Middle frontal gyrus (tissue), 1 donor: ENCODE measurements at regions not wholly inside any gene's neighbourhood (a gene's known extent, or its start where the extent isn't known, plus 50 kb on each side); places are given as distances from the start of the nearest gene placed in this dataset.
"Not testable (repeated sequence)": the region's sequence is repeated elsewhere in the genome, so short reads cannot be mapped to it uniquely, and the experiment has no call there.

Experiments
- DNase-seq: peaks from one replicate; pipeline ENCODE4 v3.0.0-alpha.2; 2015; ENCODE audit warnings: low spot score; ENCODE audit errors: extremely low spot score

DNA sequence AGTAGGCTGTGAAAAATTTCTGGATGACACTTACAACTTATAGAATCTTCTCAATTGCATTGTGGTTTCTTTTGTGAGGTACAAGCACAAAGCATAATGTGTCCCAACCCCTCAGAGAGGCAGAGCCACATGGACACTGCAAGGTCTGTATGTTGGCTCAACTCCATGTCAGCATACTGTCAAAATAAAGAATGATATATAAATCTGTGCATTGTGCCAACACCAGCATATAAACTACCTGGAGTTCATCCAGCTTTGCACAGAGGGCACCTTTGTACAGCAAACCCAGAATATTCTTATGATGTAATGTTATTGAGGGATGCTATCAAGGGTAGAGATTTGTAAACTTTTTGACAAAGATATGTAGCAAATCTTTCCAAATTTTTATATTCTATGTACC is 1065.8 kb upstream of the MIR17HG start:
- DNase-seq = no peak

DNA sequence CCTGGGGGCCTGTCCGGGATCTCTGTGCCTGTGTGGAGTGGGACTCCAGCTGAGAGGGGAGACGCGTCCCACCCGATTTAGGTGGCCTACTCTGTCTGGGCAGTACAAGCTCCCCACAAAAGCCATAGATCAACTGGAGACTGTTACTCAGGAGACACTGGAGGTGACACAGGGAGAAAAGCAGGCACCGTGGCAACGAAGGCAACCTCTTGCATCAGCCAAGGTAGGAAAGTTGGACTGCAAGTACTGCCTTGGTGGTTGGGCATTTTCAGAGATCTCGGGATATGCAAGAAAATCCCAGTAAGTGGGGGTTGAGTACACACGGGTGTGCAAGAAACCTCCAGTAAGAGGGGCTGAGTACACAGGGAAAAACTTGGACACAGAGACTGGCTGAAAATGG is 1060.0 kb upstream of the MIR17HG start:
- no peak for DNase-seq

DNA sequence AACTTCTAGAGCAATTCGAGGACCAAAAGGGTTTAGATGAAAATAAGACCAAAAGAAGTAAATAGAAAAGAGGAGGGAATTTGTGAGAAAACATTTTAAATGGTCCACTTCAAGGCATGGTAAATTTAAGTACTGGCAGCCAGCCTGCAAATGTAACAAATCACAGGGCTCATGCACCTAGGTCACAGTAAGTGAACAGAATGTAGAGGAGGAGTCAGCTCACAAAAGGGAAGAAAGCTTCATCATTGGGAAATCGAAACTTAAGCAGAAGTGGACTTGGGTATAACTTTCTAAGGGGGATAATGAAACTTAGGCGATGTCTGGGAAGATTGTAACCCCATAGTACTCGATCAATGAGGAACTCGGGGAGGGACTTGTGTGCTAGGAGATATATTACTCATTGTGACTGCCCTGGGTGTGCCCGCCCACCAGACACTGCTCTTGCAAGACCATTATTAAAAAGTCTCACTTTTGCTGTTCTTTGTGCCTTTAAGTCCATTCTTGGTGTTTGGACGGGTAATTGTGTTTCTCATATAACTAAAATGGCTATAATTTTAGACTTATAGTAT is 1053.6 kb upstream of the MIR17HG start:
- DNase-seq = no peak

DNA sequence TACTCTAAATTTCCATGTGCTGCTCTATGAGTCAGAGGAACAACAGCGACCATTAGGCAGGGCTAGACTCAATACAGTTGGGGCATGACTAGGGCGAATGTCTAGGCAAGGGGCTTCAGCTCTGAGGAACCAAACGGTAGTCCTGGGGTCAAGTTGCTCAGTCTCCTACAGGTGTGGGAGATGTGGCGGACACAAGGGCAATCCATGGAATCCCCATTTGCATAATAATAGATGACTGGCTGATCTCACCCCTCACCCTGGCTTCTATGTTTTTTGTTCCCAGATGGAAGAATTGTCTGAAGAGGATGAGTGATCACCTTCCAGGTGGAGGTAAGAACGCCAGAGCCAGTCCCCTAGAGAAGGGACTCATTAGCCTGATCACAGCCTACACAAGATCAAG is 1048.2 kb upstream of the MIR17HG start:
- no peak for DNase-seq

DNA sequence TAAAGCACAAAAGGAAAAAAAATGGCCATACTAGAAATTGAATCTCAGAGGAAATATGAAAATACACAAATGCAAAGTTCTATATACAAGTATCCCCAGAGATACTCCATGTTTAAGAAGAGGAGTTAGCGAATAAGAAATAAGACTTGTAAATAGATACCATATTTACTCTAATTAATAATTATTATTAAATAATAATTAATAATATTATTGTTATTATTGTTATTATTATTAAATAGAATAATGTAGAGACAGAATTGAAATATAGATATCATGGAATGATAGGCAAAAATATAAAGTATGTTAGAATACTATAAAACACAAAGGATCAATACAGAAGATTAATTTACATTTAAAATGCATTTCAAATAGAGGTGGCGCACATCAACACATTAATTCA is 1047.5 kb upstream of the MIR17HG start:
- no peak for DNase-seq

DNA sequence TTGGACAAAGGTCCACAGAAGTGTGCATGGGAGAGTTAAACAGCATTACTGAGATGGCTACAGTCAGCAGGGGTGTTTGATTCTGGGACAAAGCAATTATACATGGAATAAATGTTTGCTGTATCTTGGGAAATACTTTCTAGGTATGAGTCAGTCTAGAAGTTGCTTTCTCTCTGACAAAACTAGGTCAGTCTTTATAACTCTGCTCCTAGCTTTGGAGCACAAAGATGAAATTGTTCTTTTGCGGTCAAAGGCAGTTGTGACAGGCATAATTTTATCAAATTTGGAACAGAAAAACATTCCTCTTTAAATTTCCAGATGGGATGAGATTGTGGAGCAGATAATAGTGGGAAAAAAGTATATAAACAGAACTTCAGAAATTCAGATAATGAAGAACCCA is 1045.4 kb upstream of the MIR17HG start:
- DNase-seq = no peak

DNA sequence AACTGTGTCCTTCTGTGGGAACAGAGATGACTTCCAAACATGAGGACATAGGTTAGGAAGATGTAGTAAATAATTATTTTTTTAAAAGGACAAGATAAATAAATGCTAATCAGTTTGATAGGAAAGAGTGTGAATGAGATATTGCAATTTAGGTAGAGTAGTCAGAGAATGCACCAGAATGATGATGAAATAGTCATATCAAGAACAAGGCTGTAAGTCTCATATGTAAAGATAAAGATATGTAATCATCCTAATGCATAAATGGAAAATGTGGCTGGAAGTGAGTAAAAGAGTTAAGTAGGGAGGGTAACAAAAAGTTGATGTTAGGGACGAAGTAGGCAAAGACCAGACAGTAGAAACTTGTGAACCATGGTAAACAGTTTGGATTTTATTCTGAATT is 1041.7 kb upstream of the MIR17HG start:
- no peak for DNase-seq

DNA sequence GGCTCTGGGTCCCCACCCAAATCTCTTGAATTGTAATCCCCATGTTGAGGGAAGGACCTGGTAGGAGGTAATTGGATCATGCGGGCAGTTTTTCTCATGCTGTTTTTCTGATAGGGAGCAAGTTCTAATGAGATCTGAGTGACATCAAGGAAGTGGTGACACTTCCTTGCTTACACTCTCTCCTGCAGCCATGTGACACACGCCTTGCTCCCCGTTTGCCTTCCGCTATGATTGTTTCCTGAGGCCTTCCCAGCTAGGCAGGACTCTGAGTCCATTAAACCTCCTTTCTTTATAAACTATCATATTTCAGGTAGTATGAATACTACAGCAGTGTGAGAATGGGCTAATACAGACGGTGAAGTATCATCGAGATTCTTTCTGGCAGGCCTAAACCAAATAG is 1040.4 kb upstream of the MIR17HG start:
- DNase-seq = no peak

DNA sequence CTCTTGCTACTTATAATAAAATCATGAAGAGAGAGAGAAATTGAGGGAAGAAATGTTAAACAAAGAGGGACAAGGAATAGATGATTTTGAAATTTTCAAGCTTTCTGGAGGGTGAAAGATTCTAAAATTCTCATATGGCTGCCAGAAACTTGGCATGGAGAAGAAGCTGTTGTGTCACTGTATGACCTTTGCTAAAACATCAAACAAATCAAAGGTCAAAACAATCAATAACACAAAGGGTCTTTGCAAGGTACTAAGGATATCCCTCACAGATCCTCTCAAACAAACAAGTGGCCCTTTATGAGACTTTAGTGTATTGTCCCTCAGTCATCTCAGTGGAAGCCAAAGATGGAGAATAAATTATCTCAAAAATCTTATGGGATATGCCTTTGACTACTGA is 1039.2 kb upstream of the MIR17HG start:
- DNase-seq = no peak

DNA sequence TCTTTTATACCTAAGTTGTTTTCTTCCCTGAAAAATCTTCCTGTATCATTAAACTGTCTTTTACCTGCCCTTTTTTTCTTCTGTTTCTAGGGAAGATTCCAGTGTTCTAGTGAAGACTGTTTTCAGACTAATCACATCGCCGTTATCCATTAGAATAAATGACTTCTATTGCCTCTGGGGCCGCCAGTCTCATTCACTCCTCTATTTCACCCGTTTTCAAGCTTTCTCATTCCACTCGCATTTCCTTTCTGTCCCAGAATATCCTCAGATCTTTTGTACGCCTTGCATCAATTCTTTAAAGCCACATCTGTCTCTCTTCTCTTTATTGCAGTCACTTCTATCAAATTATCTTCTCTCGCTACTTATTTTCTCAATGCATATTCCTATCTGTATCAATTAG is 1035.6 kb upstream of the MIR17HG start:
- no peak for DNase-seq

DNA sequence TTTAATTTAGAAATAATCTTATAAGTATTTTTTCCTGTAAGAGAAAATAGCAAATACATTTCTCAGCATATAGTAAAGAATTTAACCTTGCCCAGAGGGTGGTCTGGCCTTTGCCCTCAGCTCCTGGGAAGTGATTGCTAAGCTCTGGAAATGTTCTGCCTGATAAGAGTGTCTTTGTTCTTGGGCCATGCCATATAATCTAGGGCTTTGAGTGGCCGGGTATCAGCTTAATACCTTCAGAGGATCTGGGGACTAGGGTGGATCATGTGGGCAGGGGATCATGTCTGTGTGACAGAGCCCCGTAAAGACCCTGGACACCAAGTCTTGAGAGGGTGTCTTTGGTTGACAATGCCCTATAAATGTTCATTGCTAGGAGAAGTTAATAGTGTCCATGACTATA is 1032.4 kb upstream of the MIR17HG start:
- no peak for DNase-seq

DNA sequence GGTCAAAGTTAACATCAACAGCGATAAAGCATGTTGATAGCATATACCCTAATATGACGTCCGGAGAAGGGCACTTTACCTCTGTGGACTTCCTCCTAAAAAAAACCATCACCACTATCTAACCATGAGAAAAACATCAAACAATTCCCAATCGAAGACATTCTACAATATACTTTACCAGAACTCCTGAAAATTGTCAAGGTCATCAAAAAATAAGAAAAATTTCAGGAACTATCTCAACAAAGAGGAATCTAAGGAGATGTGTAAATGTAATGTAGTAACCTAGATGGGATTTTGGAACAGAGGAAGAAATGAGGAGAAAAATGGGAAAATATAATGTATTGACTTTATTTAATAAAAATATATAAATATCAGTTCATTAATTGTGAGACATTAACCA is 1026.8 kb upstream of the MIR17HG start:
- DNase-seq = no peak

DNA sequence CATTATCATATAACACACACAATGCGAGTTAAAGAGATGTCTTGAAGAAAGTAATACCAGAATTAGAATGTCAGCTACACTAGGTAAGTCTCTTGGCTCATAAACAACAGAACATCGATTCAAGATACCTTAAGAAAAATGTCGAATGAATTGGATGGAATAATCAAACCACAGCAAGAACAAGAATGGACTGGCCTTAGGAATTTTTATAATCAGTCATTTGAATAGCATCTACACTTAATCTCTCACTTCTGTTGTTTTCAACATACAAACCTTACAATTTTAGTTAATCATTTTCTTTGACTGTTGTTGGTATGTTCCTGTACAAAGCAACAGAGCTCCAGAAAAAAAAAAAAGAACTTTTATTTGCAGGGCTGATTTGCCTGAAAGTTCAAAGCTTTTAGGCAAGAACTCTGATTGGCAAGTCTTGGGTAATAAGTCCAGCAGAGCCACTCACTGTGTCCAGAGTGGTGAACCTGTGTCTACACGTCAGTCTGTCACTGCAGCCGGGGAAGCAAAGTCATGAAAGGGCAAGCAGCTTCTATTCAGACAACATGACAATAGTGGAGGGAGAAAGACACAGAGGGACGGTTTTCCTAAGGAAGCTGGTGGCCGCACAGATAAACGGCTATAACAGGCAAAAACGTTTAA is 1026.1 kb upstream of the MIR17HG start:
- no peak for DNase-seq

DNA sequence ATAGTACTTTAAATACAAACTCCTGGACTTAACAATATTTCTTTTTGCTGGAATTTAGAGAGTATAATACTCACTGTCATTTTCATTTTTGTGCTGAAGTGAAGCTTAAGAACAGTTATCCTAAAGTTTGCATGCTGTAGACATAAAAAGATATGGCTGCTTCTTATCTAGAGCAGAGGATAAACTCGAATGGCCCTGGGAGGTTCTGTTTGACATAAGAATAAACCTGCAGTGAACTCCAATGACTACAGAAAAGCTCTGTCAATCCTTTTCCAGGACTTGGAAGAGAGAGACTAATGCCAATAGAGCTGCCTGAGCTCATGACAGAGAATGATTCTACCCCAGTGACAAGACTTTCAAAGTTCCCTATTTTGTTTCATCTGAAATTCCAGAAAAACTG is 1017.8 kb upstream of the MIR17HG start:
- no peak for DNase-seq

DNA sequence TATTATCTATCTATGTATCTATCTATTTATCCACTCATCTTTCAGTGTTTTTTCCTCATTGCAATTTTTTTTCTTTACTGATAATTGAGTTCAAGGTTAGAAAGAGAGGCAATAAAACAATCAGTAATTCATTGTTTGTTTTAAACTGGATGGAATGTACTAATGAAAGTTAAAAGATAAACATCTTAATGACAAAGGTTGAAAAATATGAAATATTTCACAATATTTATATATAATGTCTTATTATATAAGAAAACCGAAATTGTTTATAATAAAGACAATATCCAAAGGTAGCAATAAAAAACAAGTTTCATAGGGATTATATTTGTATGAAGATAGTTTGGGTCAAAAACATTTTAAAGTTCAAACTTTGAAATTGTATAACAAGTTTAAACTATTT is 1015.5 kb upstream of the MIR17HG start:
- no peak for DNase-seq

DNA sequence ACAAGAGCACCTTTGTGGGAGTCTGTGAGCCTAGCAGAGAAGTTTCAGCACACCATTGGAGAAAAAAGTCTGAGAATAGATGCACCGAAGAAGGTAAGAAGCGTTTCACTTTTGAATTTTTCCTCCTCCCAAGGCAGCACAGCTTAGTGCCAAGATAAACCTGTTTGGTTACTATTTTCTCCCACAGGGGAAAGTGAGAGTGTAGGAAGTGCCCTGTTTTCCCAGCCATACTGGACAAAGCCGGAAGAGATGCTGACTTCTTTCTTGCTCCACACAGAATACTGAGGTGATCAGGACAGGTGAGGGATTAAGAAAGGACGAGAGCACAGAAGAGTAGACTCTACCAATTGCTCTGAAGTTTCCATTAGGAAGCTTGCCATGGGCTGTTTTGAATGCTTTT is 1011.0 kb upstream of the MIR17HG start:
- no peak for DNase-seq

DNA sequence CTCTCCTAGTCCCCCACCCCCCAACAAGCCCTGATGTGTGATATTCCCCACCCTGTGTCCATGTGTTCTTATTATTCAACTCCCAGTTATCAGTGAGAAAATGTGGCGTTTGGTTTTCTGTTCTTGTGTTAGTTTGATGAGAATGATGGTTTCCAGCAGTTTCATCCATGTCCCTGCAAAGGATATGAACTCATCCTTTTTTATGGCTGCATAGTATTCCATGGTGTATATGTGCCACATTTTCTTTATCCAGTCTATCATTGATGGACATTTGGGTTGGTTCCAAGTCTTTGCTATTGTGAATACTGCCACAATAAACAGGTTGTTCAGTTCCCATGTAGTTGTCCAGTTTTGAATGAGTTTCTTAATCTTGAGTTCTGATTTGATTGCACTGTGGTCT is 1006.1 kb upstream of the MIR17HG start:
- DNase-seq = not testable (repeated sequence)

DNA sequence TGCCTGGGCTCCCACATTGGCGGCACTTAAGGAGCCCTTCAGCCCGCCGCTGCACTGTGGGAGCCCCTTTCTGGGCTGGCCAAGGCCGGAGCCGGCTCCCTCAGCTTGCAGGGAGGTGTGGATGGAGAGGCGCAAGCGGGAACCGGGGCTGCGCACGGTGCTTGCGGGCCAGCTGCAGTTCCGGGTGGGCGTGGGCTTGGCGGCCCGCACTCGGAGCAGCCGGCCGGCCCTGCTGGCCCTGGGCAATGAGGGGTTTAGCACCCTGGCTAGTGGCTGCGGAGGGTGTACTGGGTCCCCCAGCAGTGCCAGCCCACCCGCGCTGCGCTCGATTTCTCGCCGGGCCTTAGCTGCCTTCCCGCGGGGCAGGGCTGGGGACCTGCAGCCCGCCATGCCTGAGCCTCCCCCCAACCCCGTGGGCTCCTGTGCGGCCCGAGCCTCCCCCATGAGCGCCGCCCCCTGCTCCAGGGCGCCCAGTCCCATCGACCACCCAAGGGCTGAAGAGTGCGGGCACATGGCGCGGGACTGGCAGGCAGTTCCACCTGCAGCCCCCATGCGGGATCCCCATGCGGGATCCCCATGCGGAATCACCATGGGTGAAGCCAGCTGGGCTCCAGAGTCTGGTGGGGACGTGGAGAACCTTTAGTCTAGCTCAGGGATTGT is 998.9 kb upstream of the MIR17HG start:
- DNase-seq = not testable (repeated sequence)

DNA sequence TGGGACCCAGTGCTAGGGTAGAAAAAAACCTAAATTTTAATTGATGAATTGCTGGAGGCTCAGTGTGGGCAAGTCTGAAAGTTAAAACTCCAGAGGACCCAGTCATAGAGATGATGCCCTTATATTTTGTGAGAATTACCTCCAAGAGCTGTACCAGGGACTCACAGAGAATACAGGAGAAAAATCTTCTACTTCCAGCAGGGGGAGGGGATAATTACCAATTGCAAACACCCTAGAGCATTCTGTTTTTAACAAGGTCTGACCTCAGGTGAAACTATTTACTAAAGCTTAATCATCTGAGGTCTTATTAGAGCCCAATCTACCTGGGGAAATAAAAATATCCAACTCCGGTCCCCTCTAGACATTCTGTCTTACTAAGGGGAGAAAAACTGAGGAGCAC is 994.7 kb upstream of the MIR17HG start:
- DNase-seq = no peak

DNA sequence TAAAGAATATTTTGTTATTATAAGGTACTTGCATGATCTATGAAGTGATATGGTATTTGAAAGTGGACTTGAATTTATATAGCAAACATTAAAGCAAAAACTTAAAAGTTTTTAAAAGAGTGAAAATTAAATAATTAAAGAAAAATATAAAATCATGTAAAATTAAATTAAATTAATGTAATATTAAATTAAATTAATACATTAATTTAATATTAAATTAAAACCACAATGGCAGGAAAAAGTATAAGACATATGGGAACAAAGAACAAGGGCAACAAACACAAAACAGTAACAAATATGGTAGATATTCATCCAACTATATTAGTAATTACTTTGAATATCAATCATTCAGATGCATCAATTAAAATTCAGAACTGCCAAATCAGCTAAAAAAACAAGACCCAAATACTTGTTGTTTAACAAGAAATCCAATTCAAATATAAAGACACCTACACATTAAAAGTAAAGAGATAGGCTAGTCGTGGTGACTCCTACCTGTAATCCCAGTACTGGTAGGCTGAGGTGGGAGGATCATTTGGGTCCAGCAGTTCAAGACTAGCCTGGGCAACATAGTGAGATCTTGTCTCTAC is 992.2 kb upstream of the MIR17HG start:
- no peak for DNase-seq

DNA sequence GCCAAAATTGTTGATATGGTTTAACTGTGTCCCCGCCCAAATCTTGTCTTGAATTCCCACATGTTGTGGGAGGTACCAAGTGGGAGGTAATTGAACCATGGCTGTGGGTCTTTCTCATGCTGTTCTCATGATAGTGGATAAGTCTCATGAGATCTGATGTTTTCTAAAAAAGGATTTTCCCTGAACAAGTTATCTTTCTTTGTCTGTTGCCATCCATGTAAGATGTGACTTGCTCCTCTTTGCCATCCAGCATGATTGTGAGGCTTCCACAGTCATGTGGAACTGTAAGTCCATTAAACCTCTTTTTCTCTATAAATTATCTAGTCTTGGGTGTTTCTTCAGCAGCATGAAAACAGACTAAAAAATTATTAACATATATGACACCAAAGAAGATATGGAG is 986.7 kb upstream of the MIR17HG start:
- no peak for DNase-seq

DNA sequence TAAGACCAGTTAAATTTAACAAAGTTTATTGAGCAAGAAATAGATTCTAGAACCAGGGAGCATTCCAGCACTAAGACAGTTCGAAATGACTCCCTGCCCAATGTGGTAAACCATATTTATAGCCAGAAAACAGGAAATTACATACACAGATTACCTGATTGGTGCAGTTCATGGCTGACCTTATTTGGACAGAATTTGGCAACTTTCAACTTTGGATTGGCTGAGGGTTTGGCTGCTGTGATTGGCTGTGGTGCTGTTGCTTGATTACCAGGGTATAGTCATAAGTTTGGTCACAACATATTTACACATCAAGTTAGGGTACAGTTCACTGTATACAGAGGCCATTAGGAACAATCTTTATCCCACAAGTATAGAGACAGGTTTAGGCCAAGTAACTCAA is 984.8 kb upstream of the MIR17HG start:
- DNase-seq = no peak

DNA sequence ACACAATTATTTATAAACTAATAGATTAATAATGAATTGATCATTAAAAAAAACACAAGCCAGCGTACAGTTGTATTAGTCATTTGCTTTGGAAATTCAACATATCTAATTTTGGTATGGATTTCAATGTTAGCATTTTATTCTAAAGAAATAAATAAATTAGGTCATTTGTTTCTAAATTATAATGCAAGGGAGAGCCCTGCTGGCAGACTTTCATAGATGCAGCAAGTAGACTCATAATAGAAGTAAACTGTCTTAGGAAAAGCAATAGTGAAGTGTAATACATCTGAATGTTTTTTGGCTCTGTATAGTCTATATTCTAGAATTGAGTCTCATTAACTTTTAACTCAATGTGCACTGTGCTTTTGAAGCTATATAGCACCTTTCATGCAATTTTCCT is 982.4 kb upstream of the MIR17HG start:
- no peak for DNase-seq
